PC-3 (cell line): ENCODE measurements at regions not wholly inside any gene's neighbourhood (a gene's known extent, or its start where the extent isn't known, plus 50 kb on each side); places are given as distances from the start of the nearest gene placed in this dataset.

Experiments
- ATAC-seq: fragments of 200-7000 bp; cut with Tn5 transposase; 2 replicates; pipeline ENCODE4 v1.9.1; 2020; ENCODE audit warnings: mild to moderate bottlenecking, moderate library complexity
- BruUV-seq: library from RNA; stranded (reverse); fragments of 400-500 nt; replicated peaks from 2 replicates; lab custom pipeline; 2021; lab: Mats Ljungman, UMichigan
- CTCF ChIA-PET: fragments of 300-600 bp; sonication (Branson Sonifier 250); formaldehyde crosslinking; loops from one replicate; lab custom pipeline; 2022; ENCODE audit warnings: antibody characterized with exemption; lab: Charles Lee
- POLR2A ChIA-PET: fragments of 300-600 bp; sonication (Branson Sonifier 250); formaldehyde crosslinking; loops from one replicate; lab custom pipeline; 2022; ENCODE audit warnings: antibody characterized with exemption; ENCODE audit not compliant: unreplicated experiment; lab: Charles Lee
- DNase-seq: peaks from one replicate; pipeline ENCODE4 v3.0.0-alpha.2; 2015
- H2AFZ ChIP-seq: fragments of 300-600 bp; sonication (generic); 2 replicates; pipeline ENCODE4 v1.6.0; 2016; ENCODE audit warnings: antibody characterized with exemption, low read length
- H3F3A ChIP-seq: fragments of 300-600 bp; sonication (generic); one replicate; pipeline ENCODE4 v1.6.0; 2017; ENCODE audit warnings: antibody characterized with exemption, low read length, control low read depth, mild to moderate bottlenecking; ENCODE audit not compliant: unreplicated experiment
- H3K27ac ChIP-seq: fragments of 300-600 bp; sonication (generic); 2 replicates; pipeline ENCODE4 v1.5.1; 2016; ENCODE audit warnings: mild to moderate bottlenecking, low read length
- H3K27me3 ChIP-seq: fragments of 300-600 bp; sonication (generic); 2 replicates; pipeline ENCODE4 v1.6.1; 2016; ENCODE audit warnings: low read length, mixed read lengths
- H3K36me3 ChIP-seq: fragments of 300-600 bp; sonication (generic); 2 replicates; pipeline ENCODE4 v1.6.1; 2016; ENCODE audit warnings: low read depth, mixed run types, low read length, mixed read lengths
- H3K4me1 ChIP-seq: fragments of 300-600 bp; sonication (generic); 2 replicates; pipeline ENCODE4 v1.5.1; 2016; ENCODE audit warnings: low read length; ENCODE audit not compliant: insufficient read depth
- H3K4me2 ChIP-seq: fragments of 300-600 bp; sonication (generic); 2 replicates; pipeline ENCODE4 v1.6.0; 2016; ENCODE audit warnings: low read length
- H3K4me3 ChIP-seq: fragments of 300-600 bp; sonication (generic); 2 replicates; pipeline ENCODE4 v1.5.1; 2016; ENCODE audit warnings: mild to moderate bottlenecking, low read length, mixed read lengths
- H3K79me2 ChIP-seq: fragments of 300-600 bp; sonication (generic); 2 replicates; pipeline ENCODE4 v1.6.1; 2017; ENCODE audit warnings: low read length, mixed read lengths
- H3K9ac ChIP-seq: fragments of 300-600 bp; sonication (generic); 2 replicates; pipeline ENCODE4 v1.6.0; 2016; ENCODE audit warnings: mild to moderate bottlenecking, low read length
- H3K9me2 ChIP-seq: fragments of 300-600 bp; sonication (generic); replicated peaks from 2 replicates; pipeline ENCODE4 v1.6.1; 2016; ENCODE audit warnings: mixed run types, low read length, mixed read lengths
- H3K9me3 ChIP-seq: fragments of 300-600 bp; sonication (generic); 2 replicates; pipeline ENCODE4 v1.6.1; 2016; ENCODE audit warnings: low read length, mixed read lengths
- H4K20me1 ChIP-seq: fragments of 300-600 bp; sonication (generic); 2 replicates; pipeline ENCODE4 v1.6.1; 2016; ENCODE audit warnings: low read length, mixed read lengths
- CTCF ChIP-seq: fragments of 300-600 bp; sonication (generic); conservative IDR thresholded peaks from 2 replicates; pipeline ENCODE4 v1.5.1; 2017; ENCODE audit warnings: antibody characterized with exemption, low read depth, mild to moderate bottlenecking, low read length
- EZH2 ChIP-seq: fragments of 300-600 bp; sonication (generic); IDR thresholded peaks from one replicate; pipeline ENCODE4 v1.6.1; 2017; ENCODE audit warnings: antibody characterized with exemption, mild to moderate bottlenecking, low read length; ENCODE audit not compliant: unreplicated experiment
- EZH2phosphoT487 ChIP-seq: fragments of 300-600 bp; sonication (generic); IDR thresholded peaks from 2 replicates; pipeline ENCODE4 v1.6.1; 2018; ENCODE audit warnings: mild to moderate bottlenecking, antibody characterized with exemption, low read length, borderline replicate concordance
- intact Hi-C: fragments of 100-400 bp; cut with micrococcal nuclease; formaldehyde crosslinking; loops from 2 replicates; pipeline ENCODE4 v1.9.0; 2023

DNA sequence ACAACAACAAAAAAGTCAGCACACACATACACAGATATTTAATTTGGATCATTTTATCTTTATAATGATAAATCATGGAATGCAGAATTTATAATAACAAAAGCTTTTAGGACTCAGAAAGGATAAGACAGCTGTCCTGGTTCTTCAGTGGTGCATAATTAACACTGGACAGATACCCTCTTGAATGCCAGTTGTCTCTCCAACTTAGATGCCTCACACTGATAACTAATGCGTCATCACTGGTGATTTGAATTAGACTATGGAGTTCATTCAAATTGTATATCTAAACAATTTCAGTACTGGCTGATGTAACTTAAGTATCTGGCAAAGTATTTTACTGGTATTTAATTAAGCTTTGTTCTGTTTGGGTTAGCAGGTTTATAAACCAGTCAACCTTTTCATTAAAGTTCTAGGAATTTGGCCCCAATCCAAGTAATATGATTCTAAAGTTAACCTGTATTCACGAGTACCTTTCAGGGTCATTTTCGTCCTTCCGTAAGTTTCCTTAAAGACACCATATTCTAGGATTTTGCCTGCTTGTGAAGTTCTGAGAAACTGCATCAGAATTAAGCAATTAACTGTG is 1199.5 kb upstream of the TMPRSS15 start:
- Histone ChIP-seq H3K9me3 (no peaks in the 10 kb centered on the region), H3K4me1 (no peaks in the 10 kb centered on the region), H2AFZ (no peak overlapping the region), H3K27ac (no peak overlapping the region), H3K4me3 (no peak overlapping the region), H3K4me2 (no peak overlapping the region), H3K9me2 (no peaks in the 10 kb centered on the region), H3K79me2 (no peaks in the 10 kb centered on the region), H3F3A (no peaks in the 10 kb centered on the region), H3K9ac (no peak overlapping the region), H3K36me3 (no peaks in the 10 kb centered on the region), H4K20me1 (no peaks in the 10 kb centered on the region), H3K27me3 (no peaks in the 10 kb centered on the region)
- POLR2A ChIA-PET = no interaction called here
- intact Hi-C loops = no loop called here
- TF ChIP-seq EZH2 (no peak), CTCF (no peak), EZH2phosphoT487 (no peak)
- no peak for ATAC-seq
- BruUV-seq = no TSS peak
- CTCF ChIA-PET = no interaction called here
- no peak for DNase-seq

DNA sequence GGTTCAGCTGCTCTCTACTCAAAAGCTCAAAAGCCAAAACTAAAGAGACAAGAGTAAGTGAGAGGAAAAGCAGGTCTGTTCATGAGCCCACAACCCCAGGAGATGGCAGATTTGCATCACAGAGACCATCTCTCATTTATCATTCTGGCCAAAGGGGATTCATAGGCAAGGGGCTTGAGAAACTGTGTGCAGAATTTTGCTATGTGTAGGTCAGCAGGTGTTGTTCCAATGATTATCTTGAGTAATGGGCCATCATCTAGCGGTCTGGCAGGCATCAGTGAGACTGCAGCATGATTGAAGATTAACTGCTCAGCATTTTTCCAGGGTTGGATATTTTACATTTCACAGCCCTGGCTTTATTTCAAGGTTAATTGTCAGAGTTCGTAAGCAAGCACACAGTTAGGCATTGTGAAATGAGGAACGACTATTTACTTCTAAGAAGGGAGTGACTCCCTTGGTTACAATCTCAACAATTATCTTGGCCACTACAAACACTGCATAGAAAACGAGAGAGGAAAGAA is 1204.6 kb upstream of the TMPRSS15 start:
- no peaks in the 10 kb centered on the region for H3K9me3 ChIP-seq
- no peaks in the 10 kb centered on the region for H3K9me2 ChIP-seq
- intact Hi-C loops = no loop called here
- no peak overlapping the region for H3K4me3 ChIP-seq
- H3K36me3 ChIP-seq = no peaks in the 10 kb centered on the region
- ATAC-seq (no peak), DNase-seq (no peak)
- H2AFZ ChIP-seq = no peak overlapping the region
- no peaks in the 10 kb centered on the region for H3F3A ChIP-seq
- ChIA-PET POLR2A (no interaction called here), CTCF (no interaction called here)
- no peak overlapping the region for H3K9ac ChIP-seq
- TF ChIP-seq EZH2phosphoT487 = no peak
- no peak for TF ChIP-seq CTCF
- no peak for TF ChIP-seq EZH2
- H3K27ac ChIP-seq = no peak overlapping the region
- BruUV-seq = no TSS peak
- no peaks in the 10 kb centered on the region for H3K79me2 ChIP-seq
- no peaks in the 10 kb centered on the region for H3K4me1 ChIP-seq
- H3K27me3 ChIP-seq = no peaks in the 10 kb centered on the region
- no peaks in the 10 kb centered on the region for H4K20me1 ChIP-seq
- no peak overlapping the region for H3K4me2 ChIP-seq

- Histone ChIP-seq H3K4me3 (no peak overlapping the region), H3K27ac (no peak overlapping the region), H3K36me3 (no peaks in the 10 kb centered on the region), H4K20me1 (no peaks in the 10 kb centered on the region), H2AFZ (no peak overlapping the region), H3K27me3 (no peaks in the 10 kb centered on the region), H3K9me3 (no peaks in the 10 kb centered on the region), H3K79me2 (no peaks in the 10 kb centered on the region), H3K9me2 (no peaks in the 10 kb centered on the region), H3K4me1 (no peaks in the 10 kb centered on the region), H3F3A (no peaks in the 10 kb centered on the region), H3K9ac (no peak overlapping the region), H3K4me2 (no peak overlapping the region)
- ATAC-seq = no peak
- intact Hi-C loops = no loop called here
- no TSS peak for BruUV-seq
- CTCF ChIA-PET = no interaction called here
- no peak for TF ChIP-seq EZH2phosphoT487
- TF ChIP-seq EZH2 = no peak
- no peak for TF ChIP-seq CTCF
- POLR2A ChIA-PET = no interaction called here
- DNase-seq = peak; percentile 28
Measured at GRCh38 chr21:19609611-19610010, 1206.0 kb upstream of the TMPRSS15 start.
